GM19372 (cell line): ENCODE measurements at regions not wholly inside any gene's neighbourhood (a gene's known extent, or its start where the extent isn't known, plus 50 kb on each side); places are given as distances from the start of the nearest gene placed in this dataset.

ENCODE experiments used
- ATAC-seq: cut with Tn5 transposase; IDR thresholded peaks from one replicate; pipeline ENCODE4 v1.9.1; 2021; ENCODE audit warnings: mild to moderate bottlenecking, low read depth, moderate library complexity; ENCODE audit not compliant: unreplicated experiment

DNA sequence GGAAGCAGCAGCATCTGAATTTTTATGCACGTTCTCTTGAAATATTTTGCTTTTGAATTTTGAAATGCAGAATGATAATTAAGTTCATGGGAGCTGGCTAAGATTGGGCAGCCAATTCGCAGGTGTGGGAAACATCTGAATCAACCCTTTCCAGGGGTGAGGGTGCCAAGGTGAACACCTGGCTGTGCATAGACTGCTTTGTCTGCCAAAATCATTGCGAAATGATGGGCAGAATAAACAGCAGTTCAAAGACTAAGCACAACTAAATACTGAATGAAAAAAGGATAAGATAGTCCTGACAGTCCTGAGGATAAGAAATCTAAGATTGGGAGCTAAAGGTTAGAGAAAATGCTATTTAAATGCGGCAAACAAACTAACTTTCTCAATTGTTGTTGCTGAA, 813.3 kb upstream of the RAG2 start:
- no peak for ATAC-seq

GRCh38 chr11:37409124-37409523, 811.1 kb upstream of the RAG2 start:
- no peak for ATAC-seq

GRCh38 chr11:37407461-37407860, 809.4 kb upstream of the RAG2 start:
- ATAC-seq = no peak

GRCh38 chr11:37406651-37407050, 808.6 kb upstream of the RAG2 start:
- no peak for ATAC-seq

- ATAC-seq = no peak
These were observed 806.2 kb upstream of the RAG2 start for GRCh38 chr11:37404231-37404630.

- ATAC-seq = no peak
These were observed 804.6 kb upstream of the RAG2 start for GRCh38 chr11:37402663-37403062.

GRCh38 chr11:37394236-37394870, 796.3 kb upstream of the RAG2 start:
- no peak for ATAC-seq

DNA sequence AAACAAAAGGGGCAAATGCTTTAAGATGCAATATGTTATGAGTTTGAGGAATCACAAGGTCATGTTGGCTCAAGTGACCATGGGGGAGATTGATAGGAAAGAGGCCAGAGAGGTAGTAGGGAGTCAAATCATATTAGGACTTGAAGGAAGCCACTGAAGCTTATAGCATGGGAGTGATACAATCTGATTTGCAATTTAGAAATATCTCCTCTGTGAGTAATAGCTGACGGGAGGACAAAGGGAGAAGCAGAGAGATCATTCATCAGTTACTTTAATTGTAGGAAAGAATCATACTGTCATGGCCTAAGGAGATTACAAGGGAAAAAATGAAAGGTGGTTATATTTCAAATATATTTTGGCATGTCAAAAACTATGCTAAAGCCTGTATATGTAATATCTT, 793.6 kb upstream of the RAG2 start:
- no peak for ATAC-seq

DNA sequence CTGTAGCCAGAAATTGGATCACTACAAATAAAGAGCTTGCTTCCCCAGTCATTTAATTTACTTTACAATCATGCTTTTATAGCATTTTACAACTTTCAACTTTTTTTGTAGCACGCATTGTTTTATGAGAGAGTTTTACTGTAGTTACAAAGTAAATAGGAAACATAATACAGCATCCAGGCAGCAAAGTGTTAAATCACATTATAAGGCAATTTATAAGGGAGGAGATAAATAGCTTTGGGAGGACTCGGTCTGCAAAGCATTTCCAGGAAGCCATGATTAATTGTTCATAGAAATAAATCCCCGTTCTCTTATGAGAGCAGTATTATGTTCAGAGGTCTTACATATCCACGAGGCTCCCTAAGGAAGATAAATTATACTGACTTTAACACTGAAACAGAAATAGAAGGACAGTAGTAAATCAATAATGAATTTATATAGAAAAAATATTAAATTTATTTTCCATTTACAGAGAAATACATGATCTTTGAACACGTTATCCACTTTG, 792.6 kb upstream of the RAG2 start:
- ATAC-seq = no peak

- ATAC-seq = no peak
These were observed 780.9 kb upstream of the RAG2 start for GRCh38 chr11:37378958-37379357.

GRCh38 chr11:37372667-37373066, 774.6 kb upstream of the RAG2 start:
- ATAC-seq = no peak

- ATAC-seq = no peak
These were observed 773.4 kb upstream of the RAG2 start for GRCh38 chr11:37371346-37371970.

GRCh38 chr11:37370817-37371216, 772.8 kb upstream of the RAG2 start:
- ATAC-seq = no peak

- ATAC-seq = no peak
These were observed 766.3 kb upstream of the RAG2 start for GRCh38 chr11:37364246-37364839.

DNA sequence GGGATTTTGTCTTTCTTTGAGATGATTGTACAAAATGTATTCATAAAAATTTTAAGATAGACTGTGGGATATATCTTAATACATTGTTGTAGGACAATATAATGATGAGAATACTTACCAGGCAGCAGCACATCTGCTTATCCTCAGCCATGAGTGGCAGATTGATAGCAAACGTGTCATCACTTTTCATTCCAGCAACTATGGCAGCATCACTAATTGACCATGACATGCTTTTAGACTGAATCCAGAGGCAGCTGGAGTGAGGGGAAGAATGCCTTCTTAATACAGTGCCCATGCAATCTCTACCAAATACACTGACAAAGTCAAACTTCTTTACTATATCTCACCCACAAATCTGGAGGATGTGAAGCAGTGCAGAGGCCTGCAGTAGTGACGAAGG, 755.2 kb upstream of the RAG2 start:
- no peak for ATAC-seq

- ATAC-seq = no peak
These were observed 754.4 kb upstream of the RAG2 start for GRCh38 chr11:37352485-37352884.

GRCh38 chr11:37343290-37343689, 745.3 kb upstream of the RAG2 start:
- no peak for ATAC-seq

DNA sequence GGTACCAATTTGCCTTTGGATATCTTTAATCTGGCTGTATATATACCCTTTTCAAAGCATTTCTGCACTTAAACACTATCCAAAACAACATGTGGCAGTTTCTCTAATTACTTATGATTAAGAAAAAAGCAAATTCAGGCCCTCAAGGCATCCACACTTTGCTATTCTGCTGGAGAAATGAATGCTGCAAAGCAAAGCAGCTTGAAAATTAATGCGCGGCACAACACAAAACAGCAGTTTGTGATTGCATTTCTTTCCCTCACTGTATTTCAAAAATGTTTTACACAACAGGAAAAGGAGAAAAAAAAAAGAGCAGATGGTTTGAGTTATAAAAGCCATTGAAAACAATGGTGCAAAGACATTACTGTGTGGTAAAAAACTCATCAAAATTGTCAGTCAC, 738.4 kb upstream of the RAG2 start:
- ATAC-seq = no peak

- no peak for ATAC-seq
These were observed 735.3 kb upstream of the RAG2 start for GRCh38 chr11:37333345-37333744.

DNA sequence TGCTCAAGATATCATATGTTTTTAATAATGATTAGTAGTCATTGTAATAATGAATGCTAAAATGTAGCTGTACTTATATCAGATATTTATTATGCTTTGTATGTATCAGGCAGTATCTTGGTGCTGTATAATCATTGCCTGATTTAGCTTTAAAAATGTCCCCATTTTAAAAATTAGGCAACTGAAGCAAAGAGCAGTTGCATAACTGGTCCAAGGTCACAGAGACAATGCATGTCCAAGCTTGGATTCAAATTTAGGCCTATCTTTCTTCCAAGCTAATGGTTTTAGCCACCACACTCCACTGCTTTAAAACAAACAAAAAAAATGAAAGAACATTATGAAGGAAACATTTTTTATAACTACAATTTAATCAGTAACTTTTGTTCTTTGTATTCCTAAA, 725.8 kb upstream of the RAG2 start:
- ATAC-seq = no peak

DNA sequence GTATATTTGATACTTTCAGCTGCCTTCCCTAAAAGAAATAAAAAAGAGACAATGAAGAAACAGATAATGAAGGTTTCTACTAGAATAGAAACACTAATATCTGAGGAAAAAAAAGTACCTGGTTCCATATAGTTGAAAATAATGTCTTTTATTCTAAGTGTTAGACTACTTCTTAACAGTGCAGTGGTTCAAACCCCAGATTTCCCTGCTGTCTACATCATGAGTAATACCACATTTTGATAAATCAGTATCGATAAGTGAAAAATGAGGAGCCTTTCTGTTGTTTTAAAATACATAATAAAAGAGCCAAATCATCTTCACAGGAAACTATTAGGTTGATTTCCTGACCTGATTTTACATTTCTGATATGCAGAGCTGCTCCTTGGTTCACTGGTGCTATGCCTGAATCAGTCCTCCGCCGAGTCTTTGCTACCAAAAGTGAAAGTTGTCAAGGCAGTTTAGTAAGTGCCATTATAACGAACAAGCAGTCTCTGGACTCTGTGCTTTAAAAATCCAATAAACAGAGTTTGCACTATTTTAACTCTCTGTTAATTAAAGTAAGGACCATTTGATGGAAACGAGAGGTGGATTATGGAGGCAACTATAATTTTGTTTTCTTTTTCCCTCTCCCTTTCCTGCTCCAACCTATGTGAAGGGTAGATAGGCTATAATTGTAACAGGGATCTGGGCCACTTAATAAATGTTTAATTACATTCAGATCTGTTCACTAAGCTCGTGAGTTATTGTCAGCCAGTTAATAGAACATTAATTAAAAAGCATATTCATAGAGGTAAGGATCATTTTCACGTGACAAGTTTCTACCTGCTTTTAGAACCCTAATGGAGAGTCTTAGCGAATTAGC, 724.5 kb upstream of the RAG2 start:
- no peak for ATAC-seq
